Body of pancreas (tissue), 4 donors: ENCODE measurements at regions not wholly inside any gene's neighbourhood (a gene's known extent, or its start where the extent isn't known, plus 50 kb on each side); places are given as distances from the start of the nearest gene placed in this dataset.

Experiments used
- ATAC-seq: fragments of 150-250 bp; one replicate; pipeline ENCODE4 v1.9.1; 2016
- DNase-seq, 4 donors: peaks; one replicate each; pipeline ENCODE4 v3.0.0-alpha.2; 2019
- H3K27ac ChIP-seq, 4 donors: fragments of 200-600 bp; sonication (generic); 1 replicate in 3 of 4; 2 replicates in 1 of 4; pipeline versions ENCODE4 v1.5.1 to v1.6.1; 2016 to 2019; ENCODE audit warnings: mild to moderate bottlenecking in 1 of 4, mixed read lengths in 1 of 4, moderate library complexity in 1 of 4
- H3K27me3 ChIP-seq, 2 donors: fragments of 200-600 bp; sonication (generic); one replicate each; pipeline ENCODE4 v1.6.0; 2016; ENCODE audit warnings: mild to moderate bottlenecking in 1 of 2
- H3K36me3 ChIP-seq, 2 donors: fragments of 200-600 bp; sonication (generic); replicated peaks in 1 of 2; 2 replicates each; pipeline ENCODE4 v1.5.1; 2016; ENCODE audit warnings: low read depth in 2 of 2; ENCODE audit not compliant: insufficient read depth in 1 of 2
- H3K4me1 ChIP-seq: fragments of 200-600 bp; sonication (generic); one replicate; pipeline ENCODE4 v1.6.0; 2016
- H3K4me3 ChIP-seq, 2 donors: fragments of 200-600 bp; sonication (generic); 1 replicate in 1 of 2; 2 replicates in 1 of 2; pipeline ENCODE4 v1.5.1; 2016 to 2019
- H3K9me3 ChIP-seq, 3 donors: fragments of 200-600 bp; sonication (generic); 1 replicate in 2 of 3; 2 replicates in 1 of 3; pipeline ENCODE4 v1.5.1; 2016
- POLR2A ChIP-seq, 3 donors: fragments of 450-650 bp; IDR thresholded peaks; one replicate each; pipeline ENCODE4 v1.6.1; 2016; ENCODE audit warnings: antibody characterized with exemption in 3 of 3, mild to moderate bottlenecking in 2 of 3
- WGBS, 2 donors: methylation state at CpG; one replicate each; pipeline ENCODE4 v1.1.5; 2017; 5-methylcytosine and 5-hydroxymethylcytosine counted together
- intact Hi-C: fragments of 100-400 bp; cut with DNase I; formaldehyde crosslinking; loops from one replicate; pipeline ENCODE4 v1.15.1; 2023
- TF ChIP-seq, protein P1 (sequence below), 7 experiments: fragments of 450-650 bp in 4 of 7; fragments of 200-600 bp in 3 of 7; sonication (generic) in 3 of 7; IDR thresholded peaks; one replicate each; pipeline ENCODE4 v1.5.1; 2016 to 2019; ENCODE audit warnings: antibody characterized with exemption in 7 of 7

DNA sequence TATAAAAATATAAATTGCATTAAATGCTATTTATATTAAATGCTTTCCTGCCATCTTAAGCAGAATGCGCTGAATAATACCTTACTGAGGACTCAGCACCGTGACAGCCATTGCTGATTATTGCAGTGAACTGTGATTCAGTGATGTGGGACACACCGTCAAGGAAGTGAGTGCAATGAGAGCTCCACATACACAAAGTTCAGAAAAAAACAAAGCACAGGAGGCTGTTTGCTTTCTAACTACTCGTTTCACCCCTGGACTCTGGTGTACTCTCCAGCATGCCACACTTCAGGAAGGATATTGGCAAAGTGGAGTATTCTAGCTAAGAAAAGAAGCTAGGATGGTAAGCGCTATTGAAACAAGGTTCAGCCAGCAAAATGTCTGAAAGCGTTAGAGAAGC, 57.4 kb upstream of the CXADR start:
- H3K27ac ChIP-seq, result no peak overlapping the region
- H3K27me3 ChIP-seq, result no peaks in the 10 kb centered on the region
- intact Hi-C loops, result no loop called here
- DNase-seq, result no peak
- TF ChIP-seq POLR2A (IDR thresholded peaks at IDR 0.05), result no peak
- TF ChIP-seq, protein P1, sequence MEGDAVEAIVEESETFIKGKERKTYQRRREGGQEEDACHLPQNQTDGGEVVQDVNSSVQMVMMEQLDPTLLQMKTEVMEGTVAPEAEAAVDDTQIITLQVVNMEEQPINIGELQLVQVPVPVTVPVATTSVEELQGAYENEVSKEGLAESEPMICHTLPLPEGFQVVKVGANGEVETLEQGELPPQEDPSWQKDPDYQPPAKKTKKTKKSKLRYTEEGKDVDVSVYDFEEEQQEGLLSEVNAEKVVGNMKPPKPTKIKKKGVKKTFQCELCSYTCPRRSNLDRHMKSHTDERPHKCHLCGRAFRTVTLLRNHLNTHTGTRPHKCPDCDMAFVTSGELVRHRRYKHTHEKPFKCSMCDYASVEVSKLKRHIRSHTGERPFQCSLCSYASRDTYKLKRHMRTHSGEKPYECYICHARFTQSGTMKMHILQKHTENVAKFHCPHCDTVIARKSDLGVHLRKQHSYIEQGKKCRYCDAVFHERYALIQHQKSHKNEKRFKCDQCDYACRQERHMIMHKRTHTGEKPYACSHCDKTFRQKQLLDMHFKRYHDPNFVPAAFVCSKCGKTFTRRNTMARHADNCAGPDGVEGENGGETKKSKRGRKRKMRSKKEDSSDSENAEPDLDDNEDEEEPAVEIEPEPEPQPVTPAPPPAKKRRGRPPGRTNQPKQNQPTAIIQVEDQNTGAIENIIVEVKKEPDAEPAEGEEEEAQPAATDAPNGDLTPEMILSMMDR (IDR thresholded peaks at IDR 0.05), result no peak
- WGBS, 2 donors, result 77 to 80% methylated on average over 6 of the region's 6 CpGs
- H3K36me3 ChIP-seq, result no peaks in the 10 kb centered on the region
- no peak for ATAC-seq
- peaks cover 18% of the 10 kb centered on the region for H3K4me1 ChIP-seq
- no peak overlapping the region for H3K4me3 ChIP-seq
- H3K9me3 ChIP-seq, result no peaks in the 10 kb centered on the region

DNA sequence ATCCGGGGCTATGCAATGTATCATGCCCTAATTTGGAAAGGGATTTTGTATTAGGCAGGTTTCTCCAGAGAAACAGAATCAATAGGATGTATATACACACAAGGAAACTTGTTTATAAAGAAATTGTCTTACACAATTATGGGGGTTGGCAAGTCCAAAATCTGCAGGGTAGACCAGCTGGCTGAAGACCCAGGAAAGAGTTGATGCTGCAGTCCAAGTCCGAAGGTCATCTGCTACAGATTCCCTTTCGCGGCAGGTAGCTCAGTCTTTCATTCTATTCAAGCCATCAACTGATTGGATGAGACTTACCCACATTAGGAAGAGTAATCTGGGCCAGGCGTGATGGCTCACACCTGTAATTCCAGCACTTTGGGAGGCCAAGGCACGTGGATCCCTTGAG, 54.6 kb upstream of the CXADR start:
- TF ChIP-seq POLR2A (IDR thresholded peaks at IDR 0.05), result no peak
- TF ChIP-seq, protein P1 (IDR thresholded peaks at IDR 0.05), result no peak
- no peak for ATAC-seq
- Histone ChIP-seq H3K4me3 (no peak overlapping the region), H3K4me1 (peaks cover 26% of the 10 kb centered on the region), H3K9me3 (no peaks in the 10 kb centered on the region), H3K27ac (no peak overlapping the region), H3K27me3 (no peaks in the 10 kb centered on the region), H3K36me3 (no peaks in the 10 kb centered on the region)
- intact Hi-C loops, result no loop called here
- DNase-seq, result no peak
- 69 to 70% methylated on average over 6 of the region's 6 CpGs for WGBS, 2 donors

- Histone ChIP-seq H3K9me3 (no peaks in the 10 kb centered on the region), H3K27ac (peak overlapping the region in 2 of 4 donors; percentile 82 to 88), H3K36me3 (no peaks in the 10 kb centered on the region), H3K27me3 (no peaks in the 10 kb centered on the region), H3K4me3 (no peak overlapping the region), H3K4me1 (peaks cover 34% of the 10 kb centered on the region)
- DNase-seq (no peak), ATAC-seq (no peak)
- no peak for TF ChIP-seq POLR2A (IDR thresholded peaks at IDR 0.05)
- TF ChIP-seq, protein P1 (IDR thresholded peaks at IDR 0.05), result no peak
- intact Hi-C loops, result no loop called here
- WGBS, 2 donors, result 32 to 36% methylated on average over 2 of the region's 2 CpGs
These were observed 52.7 kb upstream of the CXADR start for GRCh38 chr21:17460094-17460493.

DNA sequence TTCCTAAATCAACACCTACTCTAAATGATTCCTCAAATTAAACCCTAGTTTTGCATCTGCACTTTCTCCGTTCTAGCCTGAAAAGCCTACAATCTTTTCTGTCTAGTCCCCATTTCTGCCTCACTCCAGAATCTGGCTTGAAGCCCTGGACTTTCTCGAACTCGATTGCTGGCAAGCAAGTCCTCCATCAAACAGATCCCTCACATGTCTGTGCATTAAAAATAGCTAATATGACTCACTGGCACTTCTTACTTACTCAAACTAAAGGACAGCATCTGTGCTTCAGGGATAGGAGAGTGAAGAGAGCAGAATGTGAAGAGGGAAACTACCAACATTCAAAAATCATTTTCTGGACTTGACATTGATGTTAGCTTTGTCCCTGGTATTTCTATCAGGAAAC, 51.8 kb upstream of the CXADR start:
- ATAC-seq, result no peak
- peaks cover 34% of the 10 kb centered on the region for H3K4me1 ChIP-seq

GRCh38 chr21:17461582-17461981, 51.3 kb upstream of the CXADR start:
- no peaks in the 10 kb centered on the region for H3K36me3 ChIP-seq
- no peaks in the 10 kb centered on the region for H3K27me3 ChIP-seq
- no peaks in the 10 kb centered on the region for H3K9me3 ChIP-seq
- peak overlapping the region; percentile 77 to 88 (median 82) for H3K27ac ChIP-seq
- TF ChIP-seq, protein P1 (IDR thresholded peaks at IDR 0.05), result no peak
- TF ChIP-seq POLR2A (IDR thresholded peaks at IDR 0.05), result no peak
- H3K4me1 ChIP-seq, result peaks cover 39% of the 10 kb centered on the region
- DNase-seq (peak in 1 of 4 donors; percentile 23), ATAC-seq (no peak)
- intact Hi-C loops, result no loop called here
- no peak overlapping the region for H3K4me3 ChIP-seq
- 42 to 67% methylated on average over 4 of the region's 4 CpGs for WGBS, 2 donors

More for the DNA sequence above, 51.8 kb upstream of the CXADR start:
- Histone ChIP-seq H3K27me3 (no peaks in the 10 kb centered on the region), H3K27ac (peak overlapping the region; percentile 70 to 88 (median 82)), H3K9me3 (no peaks in the 10 kb centered on the region), H3K4me3 (no peak overlapping the region), H3K36me3 (no peaks in the 10 kb centered on the region)
- peak in 3 of 4 donors; percentile 46 to 64 (median 52) for DNase-seq
- WGBS, 2 donors, result 3 to 16% methylated on average over 3 of the region's 3 CpGs
- intact Hi-C loops, result no loop called here
- TF ChIP-seq POLR2A (IDR thresholded peaks at IDR 0.05), result no peak
- TF ChIP-seq, protein P1 (IDR thresholded peaks at IDR 0.05), result no peak
